ENCODE measurements at regions not wholly inside any gene's neighbourhood (a gene's known extent, or its start where the extent isn't known, plus 50 kb on each side); places are given as distances from the start of the nearest gene placed in this dataset.

DNA sequence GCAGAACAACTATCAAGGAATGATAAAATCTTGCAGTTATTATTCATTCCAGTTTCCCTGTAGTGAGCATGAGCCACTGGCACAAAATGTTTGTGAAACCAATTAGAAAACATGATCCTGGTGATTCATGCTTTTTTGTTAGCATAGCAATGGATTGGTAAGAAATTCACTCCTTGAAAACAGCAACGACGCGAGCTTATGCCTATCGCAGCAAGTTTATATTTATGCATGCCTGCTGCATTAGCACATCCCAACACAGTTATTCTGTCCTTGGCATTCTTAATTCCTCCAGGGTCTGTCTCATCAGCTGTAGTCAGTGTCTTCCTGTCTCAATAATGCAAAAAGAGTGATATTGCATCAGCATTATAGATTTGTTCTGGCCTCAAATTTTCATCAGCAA lies 975.9 kb downstream of the STIM2 start:
- DNase-seq (ENCODE audit: low read depth, low spot score): no peak

DNA sequence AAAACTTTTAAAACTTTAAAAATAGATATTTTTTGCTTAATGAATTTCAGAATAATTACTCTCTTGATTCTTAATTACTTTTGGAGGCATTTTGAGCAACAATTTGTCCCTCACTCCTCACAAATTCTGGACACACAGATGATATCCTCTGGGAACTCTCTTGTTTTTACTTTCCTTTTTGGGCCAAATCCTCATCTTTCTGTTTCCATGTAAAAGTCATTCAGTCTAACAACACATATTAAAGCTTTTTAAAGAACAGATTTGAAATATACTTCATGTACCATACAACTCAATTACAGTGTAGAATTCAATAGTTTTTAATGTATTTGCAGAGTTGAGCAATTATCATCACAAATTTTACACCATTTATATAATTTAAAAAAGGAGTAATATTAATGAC lies 983.1 kb downstream of the STIM2 start:
- no peak for DNase-seq (ENCODE audit: low read depth, low spot score)

DNA sequence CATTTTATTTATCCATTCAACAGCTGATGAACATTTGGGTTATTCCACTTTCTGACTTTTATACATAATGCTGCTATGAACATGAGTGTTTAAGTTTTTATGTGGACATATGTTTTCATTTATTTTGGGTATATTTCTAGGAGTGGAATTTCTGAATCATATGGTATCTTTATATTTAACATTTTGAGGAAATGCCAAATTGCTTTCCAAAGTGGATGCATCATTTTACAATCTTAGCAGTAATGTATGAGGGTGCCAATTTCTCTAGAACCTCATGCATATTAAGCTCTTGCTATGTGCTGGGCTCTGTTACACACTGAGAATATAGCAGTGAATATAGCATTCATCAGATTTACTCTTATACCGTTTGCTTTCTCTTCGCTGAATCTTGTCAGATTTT lies 983.7 kb downstream of the STIM2 start:
- no peak for DNase-seq (ENCODE audit: low read depth, low spot score)

DNA sequence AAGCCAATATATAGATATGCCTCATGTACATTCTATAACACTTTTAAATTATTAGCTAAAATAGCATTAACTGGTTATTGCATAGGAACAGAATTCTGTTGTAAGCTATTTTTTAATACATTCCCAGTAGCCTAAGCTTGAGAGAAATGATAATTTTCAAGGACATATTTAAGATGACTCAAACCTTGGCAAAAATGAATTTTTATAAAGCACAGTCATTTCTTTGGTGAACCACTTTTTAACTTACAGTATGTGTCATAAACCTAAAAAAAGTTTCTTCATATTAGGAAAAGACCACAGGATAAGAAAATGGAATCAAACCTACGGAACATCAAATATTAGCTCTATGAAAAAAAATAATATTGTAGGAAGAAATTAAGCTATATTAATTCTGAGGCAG lies 986.3 kb downstream of the STIM2 start:
- no peak for DNase-seq (ENCODE audit: low read depth, low spot score)

DNA sequence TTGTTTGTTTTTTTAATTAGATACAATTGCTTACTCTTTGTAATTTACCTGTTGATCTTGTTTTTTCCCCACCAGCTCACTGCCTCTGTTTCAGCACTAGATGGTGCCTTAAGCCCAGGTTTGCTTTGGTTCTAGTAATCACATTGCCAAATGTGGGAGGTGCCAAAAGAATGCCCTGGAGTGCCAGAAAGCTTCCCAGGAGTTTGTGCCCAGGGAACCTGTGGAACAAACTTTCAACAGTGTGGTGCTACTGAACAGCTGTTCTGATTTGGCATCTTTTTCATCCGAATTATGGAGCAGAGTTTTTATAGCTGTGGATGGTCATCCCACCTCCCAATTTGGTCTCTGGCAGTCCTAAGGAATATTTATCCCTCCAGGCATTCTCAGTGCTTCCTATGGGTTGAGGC lies 1000.7 kb downstream of the STIM2 start:
- no peak for DNase-seq (ENCODE audit: low read depth, low spot score)

DNA sequence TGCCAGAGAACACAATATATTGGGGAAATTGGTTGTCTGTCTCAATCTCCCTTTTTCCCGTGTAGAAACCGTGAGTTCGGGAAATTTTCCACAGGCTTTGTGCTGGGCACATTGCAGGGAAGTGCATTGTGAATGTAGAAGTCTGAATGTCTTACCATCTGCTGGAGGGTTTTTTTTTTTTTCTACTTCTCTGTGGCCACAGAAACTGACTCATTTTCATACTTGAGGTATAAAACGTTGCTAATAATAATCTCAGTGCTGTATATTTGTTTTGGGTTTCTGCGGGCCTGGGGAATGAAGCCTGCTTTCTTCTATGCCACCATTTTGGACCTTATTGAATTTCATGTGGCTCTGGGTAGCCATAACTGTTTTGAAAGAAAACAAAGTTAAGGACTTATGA lies 1001.2 kb downstream of the STIM2 start:
- no peak for DNase-seq (ENCODE audit: low read depth, low spot score)

DNA sequence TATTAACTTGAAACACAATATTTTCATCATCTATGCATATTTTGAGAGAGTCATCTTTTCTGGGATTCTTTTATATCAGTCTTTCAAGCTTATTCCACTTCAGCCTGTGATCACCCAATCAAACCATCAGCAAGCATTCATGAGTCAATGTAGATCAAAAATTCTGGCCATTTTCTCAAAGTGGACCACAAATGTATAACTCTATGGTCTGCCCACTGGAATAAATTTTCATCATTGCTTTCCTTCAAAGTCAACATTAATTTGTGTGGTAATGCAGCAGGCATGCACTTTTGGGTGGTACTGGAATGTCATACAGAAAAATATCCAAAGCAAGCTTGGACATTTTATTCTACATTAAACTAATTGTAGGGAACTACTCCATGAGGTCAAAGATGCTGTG lies 1013.0 kb downstream of the STIM2 start:
- no peak for DNase-seq (ENCODE audit: low read depth, low spot score)

DNA sequence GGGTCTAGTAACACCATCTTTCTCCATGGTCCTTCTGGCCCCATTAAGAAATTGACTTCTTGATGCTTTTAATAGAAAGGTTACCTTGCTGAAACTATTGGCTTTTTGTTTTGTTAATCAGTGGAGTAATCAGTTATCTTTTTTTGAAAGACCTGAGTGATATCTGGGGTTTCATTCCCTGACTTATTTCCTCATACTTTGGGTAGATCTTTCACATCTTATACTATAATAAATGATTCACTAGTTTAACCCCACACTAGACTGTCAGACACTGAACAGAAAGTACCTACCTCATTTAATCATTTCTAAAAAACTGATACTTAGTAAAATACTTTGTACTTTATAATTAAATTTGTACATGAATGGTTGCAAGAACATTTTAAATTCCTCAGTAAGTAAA lies 1021.1 kb downstream of the STIM2 start:
- no peak for DNase-seq (ENCODE audit: low read depth, low spot score)

DNA sequence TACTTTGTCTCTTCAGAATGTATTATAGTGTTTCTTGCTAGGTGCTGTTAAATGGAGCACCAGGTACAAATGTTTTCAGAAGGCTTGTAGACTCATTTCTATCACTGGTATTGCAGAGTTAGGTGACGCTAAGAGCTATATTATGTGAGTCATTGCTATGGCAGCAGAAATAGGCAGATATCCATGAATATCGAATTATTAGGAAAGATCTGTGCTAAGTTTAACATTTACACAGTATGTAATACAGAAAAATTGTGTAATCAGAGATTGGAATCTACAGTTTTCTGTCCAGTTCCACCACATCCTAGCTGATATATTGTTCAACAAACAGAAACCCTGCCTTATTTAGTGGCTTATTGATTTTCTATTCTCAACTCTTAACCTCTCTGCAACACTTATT lies 1025.5 kb downstream of the STIM2 start:
- DNase-seq (ENCODE audit: low read depth, low spot score): no peak

DNA sequence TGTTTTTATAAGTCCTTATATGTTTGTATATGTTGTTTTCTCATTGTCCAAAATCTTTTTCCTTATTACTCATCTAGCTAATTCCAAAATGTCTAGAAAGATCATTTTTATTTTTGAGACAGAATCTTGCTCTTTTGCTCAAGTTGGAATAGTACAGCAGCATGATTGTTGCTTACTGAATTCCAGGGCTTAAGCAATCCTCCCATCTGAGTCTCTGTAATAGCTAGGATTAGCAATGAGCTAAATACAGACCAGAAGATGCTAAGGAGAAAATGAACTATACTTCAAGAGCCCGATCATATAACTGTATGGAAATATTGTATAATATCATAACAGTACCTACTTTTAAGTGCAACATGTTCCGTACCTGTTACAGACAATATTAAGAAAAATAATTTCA lies 1027.0 kb downstream of the STIM2 start:
- no peak for DNase-seq (ENCODE audit: low read depth, low spot score)

DNA sequence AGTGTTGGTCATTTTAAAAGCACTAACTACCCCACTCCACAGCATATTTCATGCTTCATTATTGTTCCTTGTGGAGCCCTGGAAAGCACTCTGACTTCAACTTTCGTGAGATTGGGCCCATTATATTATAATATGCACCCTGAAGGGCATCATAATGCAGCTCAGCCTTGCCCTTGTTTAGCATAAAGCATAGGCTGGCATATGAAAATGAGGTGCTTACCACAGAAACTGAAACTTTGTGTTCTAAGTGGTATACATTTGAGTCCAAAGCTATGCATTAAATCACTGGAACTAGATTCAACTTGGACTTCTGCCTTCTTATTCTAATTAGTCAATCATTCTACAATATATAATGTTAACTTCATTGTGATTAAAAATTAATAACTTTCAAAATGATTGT lies 1027.9 kb downstream of the STIM2 start:
- DNase-seq (ENCODE audit: low read depth, low spot score): no peak

DNA sequence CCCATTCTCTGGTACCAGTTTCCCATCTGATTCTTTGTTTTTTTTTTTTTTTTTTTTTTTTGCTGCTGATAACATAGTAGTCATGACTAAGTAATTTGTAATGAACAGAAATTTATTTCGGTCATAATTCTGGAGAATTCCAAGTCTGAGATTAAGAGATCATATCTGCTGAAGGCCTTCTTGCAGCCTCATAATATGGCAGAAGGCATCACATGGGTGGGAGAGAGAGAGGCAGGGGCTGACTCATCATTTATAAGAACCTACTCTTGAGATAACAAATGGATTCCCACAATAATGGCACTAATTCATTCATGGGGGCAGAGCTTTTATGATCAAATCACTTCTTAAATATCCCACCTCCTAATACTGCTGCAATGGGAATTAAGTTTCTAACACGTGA lies 1034.3 kb downstream of the STIM2 start:
- DNase-seq (ENCODE audit: low read depth, low spot score): no peak

DNA sequence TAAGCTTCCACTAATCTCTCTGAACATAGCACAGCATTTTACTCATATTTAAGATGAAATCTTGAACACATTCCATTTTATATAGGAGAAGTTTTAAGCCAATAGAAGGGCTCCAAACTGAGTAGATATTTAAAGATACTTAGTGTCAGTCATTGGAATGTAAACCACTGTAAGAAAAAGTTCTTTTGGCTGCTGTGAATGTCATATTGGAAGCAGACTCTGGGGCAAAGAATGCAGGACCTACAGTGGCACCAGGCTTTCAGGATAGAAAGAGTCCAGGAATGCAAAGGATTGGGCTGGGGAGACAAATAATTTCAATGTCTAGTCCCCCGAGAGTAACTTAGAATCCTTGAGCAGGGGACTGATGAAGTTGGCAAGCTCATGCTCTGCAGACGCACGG lies 1047.7 kb downstream of the STIM2 start:
- DNase-seq (ENCODE audit: low read depth, low spot score): no peak

DNA sequence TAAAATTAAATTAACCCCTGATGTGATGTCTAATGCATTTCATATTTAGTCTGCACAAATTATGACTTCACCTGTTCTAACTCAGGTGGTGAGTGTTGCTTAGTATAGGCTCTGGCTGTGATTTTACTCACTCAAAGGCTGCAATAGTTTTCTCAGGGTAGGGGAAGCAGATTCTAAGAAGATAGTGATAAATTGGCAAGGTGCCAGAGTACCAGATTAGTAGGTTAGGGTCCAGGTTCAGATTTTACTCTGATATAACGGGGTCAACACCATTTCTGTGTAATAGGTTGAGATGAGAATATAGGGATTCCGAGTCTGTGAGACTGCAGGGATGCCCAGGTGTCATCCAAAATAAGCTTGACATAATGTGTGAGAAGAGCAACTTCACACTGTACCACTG lies 1049.6 kb downstream of the STIM2 start:
- DNase-seq (ENCODE audit: low read depth, low spot score): no peak

DNA sequence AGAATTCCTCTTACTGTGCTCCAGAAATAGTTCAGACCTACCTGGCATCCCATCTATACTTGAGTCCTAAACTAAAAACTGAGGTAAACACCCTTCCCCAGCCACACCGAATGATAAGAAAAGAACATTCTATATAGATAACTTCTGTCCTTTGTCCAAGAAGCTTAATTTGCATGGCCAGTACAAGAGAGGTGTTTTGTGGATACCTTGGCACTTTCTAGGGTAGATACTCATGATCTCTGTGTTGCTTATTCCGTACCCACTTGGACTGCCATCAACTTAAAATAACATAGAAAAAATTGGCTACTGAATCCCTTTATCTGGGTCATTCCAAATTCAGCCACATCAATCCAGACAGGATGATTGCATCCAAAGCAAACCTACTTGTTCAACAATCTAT lies 1050.4 kb downstream of the STIM2 start:
- no peak for DNase-seq (ENCODE audit: low read depth, low spot score)

DNA sequence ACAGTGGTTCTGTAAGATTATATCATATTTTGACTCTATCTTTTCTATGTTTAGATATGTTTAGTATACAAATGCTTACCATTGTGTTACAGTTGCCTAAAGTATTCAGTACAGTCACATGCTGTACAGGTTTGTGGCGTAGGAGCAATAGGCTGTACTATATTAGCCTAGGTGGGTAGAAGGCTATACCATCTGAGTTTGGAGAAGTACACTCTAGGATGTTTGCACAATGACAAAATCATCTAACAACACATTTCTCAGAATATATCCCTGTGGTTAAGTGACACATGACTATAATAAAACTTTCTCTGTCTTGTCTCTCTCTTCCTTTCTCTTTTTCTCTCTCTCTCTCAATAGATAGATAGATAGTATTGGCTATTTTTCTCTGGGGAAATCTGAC lies 1053.1 kb downstream of the STIM2 start:
- no peak for DNase-seq (ENCODE audit: low read depth, low spot score)

DNA sequence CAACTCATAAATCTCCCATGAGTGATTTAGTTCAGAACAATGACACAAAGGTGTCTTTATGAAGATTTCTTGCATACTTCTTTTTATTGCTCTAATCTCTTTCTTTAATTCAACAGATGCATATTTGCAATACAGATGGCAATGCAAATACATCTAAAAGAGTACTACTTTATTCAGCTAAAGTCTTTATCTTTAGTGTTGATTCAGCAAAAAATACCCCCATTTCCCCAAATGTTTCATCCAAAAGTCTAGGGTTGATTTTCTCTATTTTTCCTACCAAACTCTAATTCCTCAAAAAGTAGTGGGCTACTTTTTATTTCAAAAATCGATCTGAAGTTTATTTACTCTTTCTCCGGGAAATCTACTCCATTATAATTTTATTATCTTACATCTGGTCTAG lies 1055.2 kb downstream of the STIM2 start:
- no peak for DNase-seq (ENCODE audit: low read depth, low spot score)

DNA sequence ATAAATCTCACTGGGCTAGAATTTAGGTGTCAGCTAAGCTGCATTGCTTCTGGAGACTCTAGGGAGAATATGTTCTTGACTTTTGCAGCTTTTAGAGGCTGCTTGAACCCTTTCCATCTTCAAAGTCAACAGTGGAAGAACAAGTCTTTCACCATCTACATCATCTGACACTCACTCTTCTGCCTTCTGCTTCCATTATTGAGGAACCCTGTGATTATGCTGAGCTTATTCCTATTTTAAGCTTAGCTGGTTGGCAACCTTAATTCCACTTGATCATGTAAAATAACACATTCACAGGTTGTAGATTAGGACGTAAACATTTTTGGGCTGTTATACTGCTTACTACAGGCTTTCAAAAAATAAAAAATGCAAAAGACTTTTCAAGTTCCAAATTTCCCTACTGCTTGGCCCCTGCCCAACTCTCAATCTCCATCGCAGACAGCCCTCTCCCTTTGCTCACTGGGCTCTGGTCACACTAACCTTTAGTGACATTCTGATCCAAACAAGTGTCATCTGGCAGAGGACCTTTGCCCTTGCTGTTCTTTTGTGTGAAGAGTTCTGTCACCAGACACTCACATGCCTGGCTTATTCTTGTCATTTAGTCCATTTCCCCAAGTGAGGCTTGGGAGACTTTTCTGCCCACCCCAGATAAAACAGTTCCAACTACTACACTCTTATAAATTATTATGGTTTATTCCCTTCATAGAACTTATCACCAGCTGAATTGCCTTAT lies 1056.0 kb downstream of the STIM2 start:
- no peak for DNase-seq (ENCODE audit: low read depth, low spot score)

DNA sequence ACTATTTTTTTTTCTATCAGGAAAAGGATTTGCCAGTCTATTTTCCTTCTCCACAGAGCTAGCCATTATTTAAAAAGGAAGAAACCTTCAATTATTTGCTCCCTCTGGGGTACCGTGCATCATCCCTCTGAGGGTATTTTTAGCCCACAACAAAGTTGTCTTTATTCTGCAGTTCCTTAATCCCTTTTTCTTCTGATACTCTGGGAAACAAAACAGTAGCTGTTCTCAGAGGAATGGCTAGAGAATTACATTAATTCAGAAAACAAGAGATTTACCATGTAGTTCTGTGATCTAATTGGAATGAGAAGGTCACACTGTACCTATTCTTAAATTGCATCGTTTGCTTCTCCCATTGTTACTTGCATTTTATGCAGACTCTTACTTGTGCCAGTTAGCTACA lies 1056.7 kb downstream of the STIM2 start:
- DNase-seq (ENCODE audit: low read depth, low spot score): no peak

DNA sequence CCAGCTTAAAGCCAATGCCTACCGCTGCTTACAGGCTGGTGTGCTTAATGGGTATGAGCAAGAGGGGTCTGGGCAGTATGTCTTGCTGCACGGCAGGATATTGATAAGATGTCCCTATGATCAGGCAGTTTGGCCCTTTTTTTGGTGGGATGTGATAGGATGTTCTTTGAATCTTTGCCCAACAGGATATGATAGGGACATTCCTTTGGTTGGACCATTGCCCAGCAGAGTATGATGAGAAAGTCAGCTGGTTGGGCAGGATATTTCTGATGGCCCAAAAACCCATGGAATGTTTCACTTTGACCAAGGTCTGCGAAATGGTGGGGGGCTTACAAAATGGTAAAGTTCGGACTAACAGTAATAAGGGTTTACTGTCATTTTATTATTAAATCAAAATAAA lies 1060.6 kb downstream of the STIM2 start:
- DNase-seq (ENCODE audit: low read depth, low spot score): no peak

DNA sequence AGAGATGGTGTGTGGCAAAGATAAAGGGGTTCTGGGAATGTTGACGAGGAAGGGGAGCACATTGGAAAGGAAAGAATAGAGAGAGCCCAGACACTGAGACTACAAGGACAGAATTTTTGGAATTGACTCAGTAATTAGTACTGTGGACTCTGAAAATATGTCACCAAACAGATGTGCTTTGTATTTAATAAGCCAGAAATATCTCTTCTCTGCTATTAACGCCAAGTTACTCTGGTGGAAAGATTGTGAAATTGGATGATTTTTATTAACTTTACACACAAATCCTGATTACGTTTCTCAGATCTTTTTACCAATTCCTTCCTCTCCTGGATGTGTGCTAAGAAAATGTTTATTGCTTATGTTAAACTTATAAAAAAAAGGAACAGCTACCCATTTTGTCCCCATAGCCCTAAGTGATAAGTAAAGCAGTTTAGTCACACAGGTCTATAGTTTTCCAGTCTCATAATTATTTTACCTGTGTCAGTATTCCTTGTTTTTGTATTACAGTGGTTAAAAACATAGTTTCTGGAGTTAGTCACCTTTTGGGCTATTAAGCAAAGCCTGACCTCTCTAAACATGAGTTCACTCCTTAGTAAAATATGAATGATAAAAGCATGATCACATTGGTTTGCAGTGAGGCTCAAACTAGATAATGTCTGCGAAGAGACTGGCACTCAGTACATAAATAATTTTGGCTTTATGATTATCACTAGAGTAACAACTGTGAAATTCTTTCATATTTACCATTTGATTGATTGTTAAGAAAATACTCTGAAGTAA lies 1068.3 kb downstream of the STIM2 start:
- no peak for DNase-seq (ENCODE audit: low read depth, low spot score)

DNA sequence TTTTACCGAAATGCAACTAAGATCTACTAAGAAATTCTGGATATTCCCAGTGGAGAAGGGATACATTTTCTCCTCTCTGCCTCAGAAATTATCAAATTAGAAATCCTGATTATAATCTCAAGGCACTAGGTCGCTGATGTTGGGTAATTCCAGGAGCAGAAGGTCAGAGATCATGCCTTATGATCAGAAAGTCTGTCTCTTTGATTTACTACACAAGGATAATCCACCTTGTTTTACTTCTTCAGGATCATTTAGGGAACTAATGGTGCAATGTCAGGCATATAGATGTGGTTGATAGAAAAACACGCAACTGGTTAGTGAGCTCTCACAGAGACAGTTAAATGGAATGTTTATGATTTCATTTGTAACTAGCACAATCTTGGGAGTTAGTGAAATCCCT lies 1069.7 kb downstream of the STIM2 start:
- no peak for DNase-seq (ENCODE audit: low read depth, low spot score)

DNA sequence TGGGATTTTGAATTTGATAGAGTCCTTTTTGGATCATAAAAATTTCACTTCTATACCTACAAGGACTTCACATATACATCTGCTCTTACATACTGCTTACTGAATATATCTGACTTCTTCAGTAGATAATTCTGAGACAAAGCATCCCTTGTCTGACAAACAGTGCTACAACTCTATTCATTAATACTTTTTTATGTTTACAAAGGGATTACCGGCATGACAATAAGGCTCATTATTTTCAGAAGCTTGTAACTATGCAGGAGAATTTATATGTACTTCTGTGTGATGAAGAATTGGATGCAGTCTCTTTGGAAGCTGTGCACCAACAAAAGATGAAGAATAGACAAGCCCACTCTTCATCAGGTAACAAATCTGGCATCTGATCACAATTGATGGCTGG lies 1070.3 kb downstream of the STIM2 start:
- no peak for DNase-seq (ENCODE audit: low read depth, low spot score)

All from pulmonary artery endothelial cell (primary cell).